NCI-H1092 (cell line): ENCODE measurements at regions not wholly inside any gene's neighbourhood (a gene's known extent, or its start where the extent isn't known, plus 50 kb on each side); places are given as distances from the start of the nearest gene placed in this dataset.
"Not testable (repeated sequence)": the region's sequence is repeated elsewhere in the genome, so short reads cannot be mapped to it uniquely, and the experiment has no call there.

Experiments
- DNase-seq: peaks from one replicate; lab custom pipeline; 2025; lab: John Stamatoyannopoulos, UW

DNA sequence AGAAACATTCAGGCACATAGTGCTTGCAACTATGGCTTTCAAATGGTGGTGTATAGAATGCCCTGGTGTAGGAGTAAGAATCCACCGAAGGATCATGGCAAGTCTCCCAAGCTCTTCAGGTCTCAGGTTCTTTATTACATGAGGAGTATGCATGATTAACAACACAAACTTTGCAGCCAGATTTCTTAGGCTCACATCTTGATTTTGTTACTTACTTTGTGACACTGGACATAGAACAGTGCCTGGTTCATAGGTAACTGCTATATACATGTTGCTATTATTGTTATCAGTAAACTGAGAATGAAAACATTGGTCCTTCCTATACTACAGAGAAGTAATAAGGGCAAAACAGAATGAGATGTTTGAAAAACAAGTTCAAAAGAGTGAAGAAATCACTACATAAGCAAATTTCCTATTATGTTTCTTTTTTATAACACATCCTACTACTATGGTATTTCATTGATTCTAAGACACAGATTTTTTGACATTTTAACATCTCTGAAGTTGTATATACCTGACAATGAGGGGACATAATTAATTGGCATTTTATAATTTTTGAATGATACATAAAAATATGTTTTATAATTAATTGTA, 284.9 kb downstream of the C1D start:
- DNase-seq: no peak

DNA sequence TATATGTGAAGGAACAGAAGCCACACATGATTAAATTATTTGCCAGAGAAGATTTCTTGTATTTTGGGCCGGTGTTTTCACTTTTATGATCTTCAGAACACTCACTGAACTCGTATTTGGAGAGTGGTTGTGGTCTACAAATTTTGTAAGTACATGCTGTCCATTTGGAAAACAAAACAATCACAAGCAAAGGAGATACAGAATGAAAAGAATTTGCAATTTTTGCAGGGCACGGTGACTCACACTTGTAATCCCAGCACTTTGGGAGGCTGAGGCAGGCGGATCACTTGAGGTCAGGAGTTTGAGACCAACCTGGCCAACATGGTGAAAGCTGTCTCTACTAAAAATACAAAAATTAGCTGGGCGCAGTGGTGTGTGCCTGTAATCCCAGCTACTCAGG, 282.0 kb downstream of the C1D start:
- not testable (repeated sequence) for DNase-seq

DNA sequence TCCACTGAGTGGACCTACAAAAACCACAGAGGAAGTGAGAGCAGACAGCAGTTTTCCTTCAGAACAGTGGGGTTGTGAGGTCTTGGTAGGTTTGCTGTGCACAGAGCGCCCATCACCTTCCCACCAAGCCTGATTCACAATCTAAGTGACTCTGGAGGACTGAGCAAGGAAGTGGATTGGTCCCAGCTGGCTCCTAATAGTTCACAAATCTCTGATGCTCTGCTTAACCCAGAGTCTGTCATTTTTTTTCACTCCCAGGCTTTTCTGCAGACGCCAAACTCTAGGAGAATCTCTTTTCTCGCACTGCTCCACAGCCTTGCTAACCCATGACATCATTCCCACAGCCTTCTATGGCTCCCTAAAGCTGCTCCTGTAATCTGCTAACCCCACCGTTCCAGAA, 280.4 kb downstream of the C1D start:
- DNase-seq: no peak

DNA sequence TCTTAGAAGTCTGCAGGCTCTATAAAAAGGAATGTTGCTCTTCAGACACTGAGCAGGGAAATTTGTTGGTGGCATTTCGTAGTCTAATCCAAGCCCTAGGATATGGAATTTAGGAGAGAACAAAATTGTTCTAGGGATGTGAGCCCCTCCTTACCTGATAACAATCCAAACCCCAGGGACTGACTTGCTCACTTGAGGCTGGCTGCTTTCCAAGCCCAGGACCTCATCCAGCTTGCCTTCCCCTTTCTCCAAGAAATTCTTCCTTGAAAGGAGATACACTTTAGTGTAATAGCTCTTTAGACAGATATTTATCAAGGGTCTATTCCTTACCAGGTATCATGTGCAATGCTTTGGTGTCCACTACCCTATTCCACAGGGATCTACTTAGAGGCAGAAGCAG, 279.8 kb downstream of the C1D start:
- DNase-seq: no peak

DNA sequence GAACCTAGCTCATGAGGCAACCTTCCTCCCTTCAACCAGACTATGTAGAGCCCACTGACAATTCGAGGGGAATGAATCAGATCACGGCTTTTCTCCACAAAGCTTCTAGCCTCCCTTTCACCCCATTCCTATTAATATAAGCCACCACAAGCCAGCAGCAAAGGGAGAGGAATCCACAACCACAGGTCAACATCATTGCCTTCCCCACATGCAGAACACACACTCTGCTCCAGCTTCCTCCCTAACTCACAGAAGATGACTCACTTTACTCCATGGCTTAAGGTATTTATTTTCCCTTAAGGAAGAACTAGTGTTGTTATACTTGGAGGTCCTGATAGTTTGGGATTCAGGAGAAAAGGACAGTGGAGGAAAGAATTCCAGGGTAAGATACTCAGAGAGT, 272.2 kb downstream of the C1D start:
- no peak for DNase-seq

DNA sequence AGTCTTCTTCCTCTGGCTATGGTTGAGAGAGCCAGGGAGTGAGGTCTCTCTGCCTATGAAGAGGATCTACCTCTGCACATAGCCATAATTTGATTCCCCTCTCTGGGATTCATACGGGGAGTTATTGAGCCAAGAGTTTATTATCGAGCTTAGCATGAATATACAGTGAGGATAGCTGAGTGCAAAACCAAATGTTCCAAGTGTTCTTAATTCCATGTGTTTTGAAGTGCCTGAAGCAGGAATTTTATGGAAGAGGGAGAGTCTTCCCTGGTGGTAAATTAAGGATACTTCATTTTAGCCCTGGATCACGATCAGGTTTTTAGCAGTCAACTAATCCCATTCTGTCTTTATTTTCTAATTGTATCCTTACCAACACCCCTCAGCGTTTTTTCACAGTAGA, 270.6 kb downstream of the C1D start:
- DNase-seq: no peak

DNA sequence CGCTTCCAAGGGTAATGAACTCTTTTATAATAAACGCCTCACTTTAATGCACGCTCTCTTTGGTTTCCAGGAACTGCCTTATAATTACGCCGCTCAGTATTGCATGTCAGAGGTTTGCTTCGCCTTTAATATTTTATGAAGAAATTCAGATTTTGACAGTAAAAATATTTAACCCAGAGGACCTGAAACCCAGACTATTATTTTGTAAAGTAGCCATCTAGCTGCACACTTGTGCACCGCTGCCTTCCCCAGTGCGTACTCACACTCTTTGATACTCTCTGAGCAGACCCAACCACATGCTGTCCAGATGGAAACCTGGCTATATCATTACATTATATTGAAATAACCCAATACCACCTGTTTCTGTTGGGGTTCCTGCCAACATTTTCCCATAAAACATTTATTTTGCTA, 270.1 kb downstream of the C1D start:
- DNase-seq: no peak

DNA sequence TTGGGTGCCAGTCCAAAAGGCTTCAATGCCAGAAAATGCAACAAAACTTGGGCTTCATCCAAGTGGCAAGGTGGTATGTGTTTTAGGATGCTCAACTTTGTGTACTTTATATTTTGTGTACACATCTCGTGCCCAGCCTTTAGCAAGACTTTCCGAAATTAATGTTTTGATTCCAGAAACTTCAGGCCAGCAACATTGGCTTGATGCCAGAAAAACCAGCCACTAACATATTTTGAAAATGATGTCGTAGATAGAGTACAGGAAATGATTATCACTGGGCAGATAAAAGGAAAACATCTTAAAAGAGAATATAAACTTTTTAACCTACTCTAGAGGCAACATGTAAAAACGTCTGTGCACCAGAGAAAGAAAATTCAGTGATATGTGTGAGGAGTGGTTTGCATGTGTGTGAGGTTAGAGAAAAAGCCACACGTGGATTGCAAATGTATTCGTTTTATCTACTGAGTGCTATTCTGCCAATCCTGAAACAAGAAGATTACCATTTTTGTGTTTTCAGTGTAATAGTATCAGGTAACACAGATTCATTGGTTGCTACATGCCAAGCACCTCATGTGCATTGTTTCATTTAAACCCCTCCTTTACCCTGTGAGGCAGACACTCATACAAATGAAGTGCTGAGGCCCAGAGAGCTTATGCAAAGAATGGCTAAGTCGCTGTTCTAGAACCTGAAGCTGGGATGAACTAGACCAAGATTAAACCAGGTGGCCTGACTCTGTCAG, 264.8 kb downstream of the C1D start:
- DNase-seq: no peak

DNA sequence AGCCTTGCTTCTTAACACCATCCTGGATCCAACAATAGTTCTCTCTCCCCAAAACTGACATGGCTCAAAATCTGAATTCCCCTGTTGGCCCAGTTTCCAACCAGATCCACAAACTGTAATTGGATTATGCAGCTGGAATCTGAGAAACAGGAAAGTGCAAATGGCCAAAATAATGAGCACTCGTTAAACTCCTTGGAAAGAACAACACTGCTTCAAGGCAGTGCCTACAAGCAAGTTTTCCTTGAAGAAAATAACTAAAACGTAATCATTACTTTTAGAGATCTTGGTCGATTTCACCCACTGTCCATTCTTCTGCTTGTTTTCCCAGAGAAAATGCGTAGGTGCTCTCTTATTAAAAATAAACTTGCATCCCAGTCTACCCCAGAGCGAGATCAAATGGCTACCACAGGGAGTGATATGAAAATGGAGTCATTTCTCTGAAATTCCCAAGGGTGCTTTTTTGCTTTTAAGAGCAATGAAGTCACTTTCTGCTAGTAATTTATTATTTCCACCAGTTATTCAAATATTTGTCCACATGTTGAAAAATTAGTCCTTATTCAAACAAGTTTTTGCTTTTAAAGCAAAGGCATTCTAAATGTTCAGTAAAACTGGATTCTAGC, 264.2 kb downstream of the C1D start:
- no peak for DNase-seq

DNA sequence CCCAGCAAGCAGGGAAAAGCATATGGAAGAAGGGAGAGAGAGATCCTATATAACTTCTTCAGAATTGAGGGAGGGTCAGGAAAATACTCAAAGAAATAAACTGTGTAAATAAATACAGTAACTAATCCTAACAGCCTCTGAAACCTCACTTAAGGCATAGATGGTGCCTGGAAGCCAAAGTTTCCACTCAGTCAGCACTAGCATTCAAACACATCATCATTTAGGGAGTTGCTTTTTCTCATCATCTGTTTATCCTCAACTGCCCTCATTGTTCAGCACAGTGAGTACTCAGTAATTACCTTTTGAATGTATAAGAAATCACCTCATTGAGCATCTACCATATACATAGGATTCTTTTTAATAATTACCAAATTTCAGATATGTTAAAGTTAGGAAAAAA, 262.9 kb downstream of the C1D start:
- DNase-seq: no peak

DNA sequence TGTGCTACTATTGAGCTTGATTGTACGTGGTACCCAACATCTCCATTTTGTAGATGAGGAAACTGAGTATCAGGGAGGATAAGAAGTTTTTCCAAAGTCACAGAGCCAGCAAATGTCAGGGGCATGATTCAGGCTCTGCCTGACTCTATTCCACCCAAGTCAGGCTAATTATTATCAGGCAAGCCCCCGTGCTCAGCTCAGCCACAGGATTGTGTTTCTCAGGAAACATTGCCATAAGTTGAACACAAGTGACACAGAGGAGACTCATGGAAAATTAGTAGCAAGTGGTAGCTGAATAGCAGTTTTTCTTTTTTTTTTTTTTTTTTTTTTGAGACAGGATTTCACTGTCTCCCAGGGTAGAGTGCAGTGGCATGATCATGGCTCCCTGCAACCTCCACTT, 260.5 kb downstream of the C1D start:
- DNase-seq: no peak

DNA sequence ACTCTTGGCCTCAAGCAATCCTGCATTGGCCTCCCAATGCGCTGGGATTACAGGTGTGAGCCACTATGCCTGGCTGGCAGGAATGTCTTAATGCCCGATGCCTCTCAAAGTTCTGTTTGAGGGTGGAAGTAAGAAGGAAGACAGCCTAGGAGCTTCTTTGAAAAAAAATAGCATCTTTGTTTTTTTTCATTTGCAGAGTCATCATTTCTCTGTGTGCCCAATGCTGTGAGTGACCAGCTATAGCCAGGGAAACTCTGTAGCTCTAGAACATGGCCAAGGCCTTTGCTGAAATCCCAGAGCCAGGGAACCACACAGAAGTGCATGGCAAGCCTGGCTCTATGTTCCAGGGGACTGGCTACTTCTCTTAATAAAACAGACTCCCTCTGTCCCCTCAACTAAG, 260.0 kb downstream of the C1D start:
- no peak for DNase-seq

DNA sequence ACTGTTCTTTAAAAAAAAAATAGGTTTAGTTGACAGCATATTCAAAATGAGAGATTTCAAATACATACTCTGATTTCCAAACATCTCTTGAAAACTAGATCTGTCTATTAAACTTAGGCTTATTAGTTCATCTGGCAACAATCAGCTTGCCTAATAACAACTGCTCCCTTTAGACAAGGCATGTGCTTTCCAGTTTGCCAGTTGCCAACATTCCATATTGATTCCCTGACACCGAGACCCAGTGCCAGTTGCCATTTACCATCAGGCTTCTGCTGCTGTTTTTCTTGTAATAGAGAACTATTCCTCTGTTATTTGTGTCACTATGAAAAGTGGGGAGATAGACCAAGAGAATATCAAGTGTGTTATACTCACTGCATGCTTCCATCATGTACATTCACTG, 256.0 kb downstream of the C1D start:
- DNase-seq: no peak

DNA sequence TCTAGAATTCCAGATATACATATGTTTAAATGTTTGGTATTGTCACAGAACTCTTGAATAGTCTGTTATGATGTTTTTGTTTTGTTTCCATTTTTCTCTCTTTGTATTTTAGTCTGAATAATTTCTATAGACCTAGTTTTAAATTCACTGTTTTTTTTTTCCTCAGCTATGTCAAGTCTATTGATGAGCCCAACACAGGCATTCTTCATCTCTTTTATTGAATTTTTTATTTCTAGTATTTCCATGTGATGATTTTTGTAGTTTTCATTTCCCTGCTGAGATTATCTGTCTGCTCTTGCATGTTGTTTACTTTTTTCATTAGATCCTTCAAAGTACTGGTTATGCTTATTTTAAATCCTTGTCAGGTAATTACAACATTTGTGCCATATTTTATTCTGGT, 254.7 kb downstream of the C1D start:
- DNase-seq: no peak

DNA sequence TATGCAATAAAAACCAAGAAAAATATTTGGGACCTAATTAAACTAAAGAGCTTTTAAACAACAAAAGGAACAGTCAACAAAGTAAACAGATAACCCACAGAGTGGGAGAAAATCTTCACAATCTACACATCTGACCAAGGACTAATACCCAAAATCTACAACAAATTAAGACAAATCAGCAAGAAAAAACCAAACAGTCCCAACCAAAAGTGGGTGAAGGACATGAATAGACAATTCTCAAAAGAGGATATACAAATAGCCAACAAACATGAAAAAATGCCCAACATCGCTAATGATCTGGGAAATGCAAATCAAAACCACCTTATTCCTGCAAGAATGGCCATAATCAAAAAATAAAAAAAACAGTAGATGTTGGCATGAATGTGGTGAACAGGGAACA, 250.1 kb downstream of the C1D start:
- DNase-seq: no peak

DNA sequence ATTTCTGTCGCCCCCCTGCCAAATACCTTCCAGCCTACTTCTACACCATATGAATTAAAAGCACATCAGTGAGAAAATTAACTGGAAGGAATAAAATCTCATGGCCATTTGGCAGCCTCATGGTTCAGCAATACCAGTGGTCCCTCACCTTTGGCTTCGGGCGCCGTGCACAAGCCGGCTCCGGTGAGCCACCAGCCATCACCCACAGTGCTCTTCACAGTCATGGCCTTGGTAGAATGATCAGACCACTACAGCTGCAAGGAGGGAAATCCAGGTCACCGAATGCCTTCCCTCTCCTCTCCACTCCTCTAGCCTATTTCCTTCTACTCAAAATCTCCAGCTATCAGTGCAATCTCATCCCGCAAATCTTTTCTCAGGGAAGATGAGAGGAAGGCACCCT, 239.1 kb downstream of the C1D start:
- DNase-seq: no peak

DNA sequence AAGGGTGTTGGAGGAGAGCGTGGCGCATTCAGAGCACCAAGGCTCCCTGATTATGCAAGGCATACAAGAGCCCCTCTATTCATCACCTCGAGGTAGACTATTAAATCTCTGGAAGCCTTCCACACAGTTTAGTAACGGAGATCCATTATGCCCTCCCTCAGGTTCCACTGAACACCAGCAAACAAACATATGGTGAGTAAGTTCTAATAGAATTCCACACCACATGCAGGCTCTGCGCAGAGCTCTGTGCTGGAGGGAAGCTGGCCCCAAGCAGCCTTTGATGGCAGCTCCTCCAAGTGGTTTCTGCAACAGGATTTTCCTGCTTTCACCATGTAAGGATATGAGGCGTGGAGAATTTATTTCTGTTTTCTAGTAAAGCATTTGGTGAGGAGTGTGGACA, 238.6 kb downstream of the C1D start:
- no peak for DNase-seq

DNA sequence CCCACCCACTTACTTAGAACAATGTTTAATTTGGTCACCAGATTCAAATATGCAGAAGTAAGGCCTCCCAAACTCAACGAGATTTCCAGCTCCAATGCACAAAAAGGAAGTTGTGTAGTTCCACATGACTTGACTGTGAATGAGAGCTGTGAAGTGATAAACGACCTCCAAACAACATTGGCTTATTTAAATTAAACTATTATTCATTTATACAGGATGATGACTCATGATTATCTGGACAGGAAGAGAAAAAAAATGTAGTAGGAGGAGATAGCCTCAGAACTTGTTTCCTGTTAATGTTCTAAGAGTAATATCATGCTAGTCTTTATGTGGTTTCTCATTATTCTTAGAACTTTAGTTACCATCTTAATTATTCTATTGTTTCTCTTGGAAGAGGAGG, 237.3 kb downstream of the C1D start:
- DNase-seq: no peak

DNA sequence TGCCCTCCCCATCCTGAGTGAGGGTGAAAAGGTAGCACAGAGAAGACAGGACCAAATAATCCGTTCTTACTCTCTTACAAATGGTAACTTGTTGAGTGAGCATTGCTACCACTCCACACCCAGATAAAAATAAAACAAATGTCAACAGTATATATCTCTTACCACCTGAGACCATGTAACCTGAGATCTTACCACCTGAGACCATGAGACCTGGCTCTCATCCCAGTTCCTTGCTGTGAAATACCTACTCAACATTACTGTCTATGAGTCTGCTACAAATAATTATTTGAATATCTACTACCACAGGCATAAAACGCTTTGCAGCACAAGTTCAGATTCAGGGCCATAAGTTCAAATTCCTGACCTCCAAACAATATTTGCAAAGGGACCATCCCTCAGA, 234.7 kb downstream of the C1D start:
- no peak for DNase-seq

DNA sequence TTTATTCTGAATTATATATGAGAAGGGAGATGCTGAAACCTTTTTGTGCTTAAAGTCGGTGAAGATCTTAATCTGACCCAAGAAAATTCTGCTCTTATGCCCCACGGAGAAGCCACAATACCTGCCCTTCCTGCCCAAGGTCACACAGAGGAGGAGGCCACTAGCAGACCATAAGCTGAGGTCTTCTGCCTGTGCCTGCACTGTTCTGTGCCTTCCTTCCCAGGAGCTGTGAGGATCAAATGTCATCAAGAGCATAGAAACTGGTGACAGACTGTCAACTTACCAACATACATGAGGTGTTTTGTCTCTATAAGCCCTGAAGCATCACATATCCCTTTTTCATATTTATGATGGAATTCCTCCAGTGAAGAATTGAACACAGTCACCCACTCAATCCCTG, 233.3 kb downstream of the C1D start:
- no peak for DNase-seq

DNA sequence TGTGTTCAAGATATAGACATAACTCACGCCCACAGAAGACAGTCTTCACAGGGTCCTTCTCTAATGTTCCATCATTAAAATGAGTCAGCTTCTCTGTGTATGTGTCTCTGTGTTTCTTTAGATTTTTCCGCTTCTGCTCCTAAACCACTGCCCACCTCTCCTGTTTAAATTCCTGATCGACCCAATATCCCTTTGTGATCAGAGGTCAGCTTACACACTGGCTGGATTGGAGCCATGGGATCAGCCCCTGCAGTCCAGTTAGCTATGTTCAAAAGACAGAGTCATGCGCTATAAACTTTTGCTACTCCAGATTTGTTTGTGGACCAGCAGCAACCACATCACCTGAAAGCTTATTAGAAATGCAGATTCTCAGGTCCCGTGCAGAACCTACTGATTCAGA, 229.2 kb downstream of the C1D start:
- no peak for DNase-seq

DNA sequence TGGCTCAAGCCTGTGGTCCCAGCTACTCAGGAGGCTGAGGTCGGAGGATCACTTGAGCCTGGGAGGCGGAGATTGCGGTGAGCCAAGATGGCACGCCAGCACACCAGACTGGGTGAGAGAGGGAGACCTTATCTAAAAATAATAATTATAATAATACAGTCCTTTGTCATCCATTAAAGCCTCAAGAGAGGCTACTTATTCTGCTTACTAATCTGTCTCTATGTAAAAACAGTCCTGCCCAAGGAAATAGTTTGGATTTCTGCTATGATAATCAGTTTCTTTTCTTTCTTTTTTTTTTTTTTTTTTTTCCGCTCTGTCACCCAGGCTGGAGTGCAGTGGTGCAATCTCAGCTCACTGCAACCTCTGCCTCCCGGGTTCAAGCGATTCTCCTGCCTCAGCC, 228.3 kb downstream of the C1D start:
- DNase-seq: no peak

DNA sequence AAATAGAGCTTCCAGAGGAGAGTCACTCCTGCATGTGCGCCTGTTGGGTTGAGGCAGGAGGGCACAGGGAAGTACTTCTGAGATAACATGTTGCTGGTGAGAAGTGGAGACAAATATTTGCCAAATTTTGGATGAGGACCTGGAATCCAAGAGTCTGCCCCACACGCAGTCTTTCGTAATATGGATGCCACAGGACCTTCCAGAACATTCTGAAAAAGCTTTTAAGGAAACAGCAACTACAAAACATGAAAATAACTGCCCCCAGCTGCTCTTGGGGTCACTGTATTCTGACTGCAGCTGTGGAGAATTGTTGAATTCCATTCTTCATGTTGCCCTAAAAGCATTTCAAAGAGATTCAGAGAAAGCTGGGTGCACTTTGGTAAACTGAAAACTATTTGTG, 227.5 kb downstream of the C1D start:
- no peak for DNase-seq

DNA sequence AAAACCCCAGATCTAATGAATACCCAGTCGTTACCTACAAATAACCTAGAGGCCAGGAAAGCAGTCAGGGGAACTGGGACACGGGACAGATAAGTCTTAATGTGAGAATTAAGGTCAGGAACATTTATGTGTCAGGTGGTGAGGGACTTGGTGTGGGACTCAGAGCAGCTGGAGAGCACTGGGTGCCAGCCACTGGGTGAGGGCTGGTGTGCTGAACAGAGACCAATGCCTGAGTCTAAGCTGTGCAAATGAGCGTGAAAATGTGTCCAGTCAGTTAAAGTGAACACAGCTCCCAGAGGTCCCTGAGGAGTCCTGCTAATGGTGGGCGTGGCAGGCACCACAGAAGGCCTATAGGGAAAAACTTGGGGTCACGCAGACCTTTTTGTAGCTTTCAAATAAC, 225.9 kb downstream of the C1D start:
- DNase-seq: no peak
